NOMO-1 treated with DMSO at 0.1 percent for 48 hours (cell line): ENCODE measurements at regions not wholly inside any gene's neighbourhood (a gene's known extent, or its start where the extent isn't known, plus 50 kb on each side); places are given as distances from the start of the nearest gene placed in this dataset.

Experiments
- DNase-seq: peaks from one replicate; lab custom pipeline; 2025; ENCODE audit not compliant: unreplicated experiment; lab: John Stamatoyannopoulos, UW

- no peak for DNase-seq
These were observed 54.1 kb upstream of the PIK3C2G start for GRCh38 chr12:18207266-18207665.

DNA sequence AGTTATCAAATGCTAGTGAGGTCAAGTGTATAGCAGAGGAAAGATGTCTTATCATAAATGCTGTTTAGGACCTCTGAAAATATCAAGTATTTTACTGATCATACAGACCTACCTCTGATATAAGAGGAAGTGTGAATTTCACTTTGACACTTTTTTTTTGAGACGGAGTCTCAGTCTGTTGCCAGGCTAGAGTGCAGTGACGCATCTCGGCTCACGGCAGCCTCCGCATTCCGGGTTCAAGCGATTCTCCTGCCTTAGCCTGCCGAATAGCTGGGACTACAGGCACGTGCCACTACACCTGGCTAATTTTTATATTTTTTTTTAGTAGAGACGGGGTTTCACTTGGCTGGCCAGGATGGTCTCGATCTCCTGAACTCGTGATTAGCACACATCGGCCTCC lies 55.1 kb upstream of the PIK3C2G start:
- DNase-seq, result no peak

GRCh38 chr12:18204053-18204452 lies 57.3 kb upstream of the PIK3C2G start:
- DNase-seq, result no peak

- DNase-seq, result no peak
These were observed 69.2 kb upstream of the PIK3C2G start for GRCh38 chr12:18192119-18192518.

DNA sequence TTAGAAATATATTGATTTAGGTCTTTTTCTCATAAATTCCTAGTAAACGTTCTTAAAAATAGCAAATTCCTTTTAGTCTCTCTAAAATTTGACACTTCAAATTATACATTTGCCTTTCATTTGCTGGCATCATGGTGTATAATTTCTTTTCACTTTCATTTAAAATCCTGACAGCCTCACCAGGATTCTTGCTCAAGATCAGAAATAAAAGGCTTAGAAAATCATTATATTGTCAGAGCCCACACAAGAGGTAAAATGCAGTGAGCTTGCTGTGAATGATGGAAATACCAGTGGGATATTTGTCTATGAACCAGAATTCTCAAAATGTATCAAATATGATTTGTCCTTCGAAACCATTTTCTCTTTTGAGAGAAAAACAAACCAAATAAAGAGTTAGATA lies 78.2 kb upstream of the PIK3C2G start:
- no peak for DNase-seq

GRCh38 chr12:18171571-18171970 lies 81.6 kb upstream of the RERGL start:
- DNase-seq, result no peak

GRCh38 chr12:18168016-18168415 lies 78.0 kb upstream of the RERGL start:
- no peak for DNase-seq

DNA sequence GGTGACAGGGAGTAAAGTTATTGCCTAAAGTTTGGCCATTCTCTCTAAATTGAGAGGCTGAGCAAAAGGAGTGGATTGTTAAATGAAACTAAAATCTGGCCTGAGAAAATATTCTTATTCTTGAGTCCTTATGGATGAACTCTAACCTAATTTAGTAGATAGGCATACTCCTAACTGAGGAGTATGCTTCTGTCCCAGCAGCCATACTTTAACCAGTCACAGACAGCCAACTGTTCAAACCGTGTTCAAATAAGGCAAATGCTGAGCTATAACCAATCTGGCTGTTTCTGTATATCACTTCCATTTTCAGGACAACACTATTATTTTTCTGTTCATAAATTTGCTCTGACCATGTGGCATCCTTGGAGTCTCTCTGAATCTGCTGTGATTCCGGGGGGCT lies 75.9 kb upstream of the RERGL start:
- DNase-seq, result no peak

- peak; percentile 35 for DNase-seq
These were observed 75.5 kb upstream of the RERGL start for GRCh38 chr12:18165422-18165871.

DNA sequence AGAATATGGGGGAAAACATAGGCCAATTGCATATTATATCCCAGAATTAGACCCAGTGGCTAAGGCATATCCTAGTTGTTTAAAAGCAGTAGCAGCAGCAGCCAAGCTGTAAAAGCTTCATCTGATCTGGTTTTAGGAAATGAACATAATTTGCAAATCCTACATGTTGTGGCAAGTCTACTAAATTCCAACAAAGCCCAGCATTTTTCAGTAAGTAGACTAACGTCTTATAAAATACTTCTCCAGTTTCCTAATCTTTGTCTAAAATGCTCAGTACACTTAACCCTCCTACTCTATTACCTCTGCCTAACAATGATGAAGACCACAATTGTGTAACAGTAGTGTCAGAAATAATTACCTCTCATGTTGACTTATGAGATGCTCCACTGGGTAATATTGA lies 70.9 kb upstream of the RERGL start:
- DNase-seq, result no peak

DNA sequence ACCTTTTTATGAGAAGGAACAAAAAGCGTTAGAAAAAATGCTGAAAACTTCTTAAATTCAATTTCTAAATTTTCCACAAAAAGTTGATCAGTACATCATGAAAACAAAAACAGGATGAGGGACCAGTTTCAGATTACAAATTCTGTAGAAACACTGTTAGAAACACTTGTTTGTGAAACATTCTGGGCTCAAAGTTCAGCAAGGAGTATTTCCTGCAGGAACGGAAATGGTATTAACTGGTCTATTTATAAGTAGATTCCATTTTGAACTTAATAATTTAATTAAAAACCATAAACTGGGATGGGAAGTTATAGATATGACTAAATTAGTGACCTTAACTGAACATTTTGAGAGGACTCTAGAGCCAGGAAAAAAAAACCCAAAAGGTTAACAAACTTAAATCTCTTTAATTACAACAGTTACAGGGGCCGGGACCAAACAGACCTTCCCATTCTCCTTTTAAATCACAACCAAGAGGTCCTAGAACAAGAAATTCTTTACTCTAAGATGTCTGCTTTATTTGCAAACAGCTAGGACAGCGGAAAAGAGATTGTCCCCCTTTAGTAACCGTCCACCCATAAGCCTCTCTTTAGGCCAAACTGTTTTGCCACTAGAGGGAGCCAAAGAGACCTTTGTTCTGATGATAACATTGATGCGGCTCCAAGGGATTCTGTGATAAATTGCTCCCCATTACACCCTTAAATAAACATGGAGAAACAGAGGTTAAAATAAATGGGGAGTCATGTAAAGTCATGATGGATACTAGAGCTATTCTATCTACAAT lies 69.0 kb upstream of the RERGL start:
- DNase-seq, result no peak

DNA sequence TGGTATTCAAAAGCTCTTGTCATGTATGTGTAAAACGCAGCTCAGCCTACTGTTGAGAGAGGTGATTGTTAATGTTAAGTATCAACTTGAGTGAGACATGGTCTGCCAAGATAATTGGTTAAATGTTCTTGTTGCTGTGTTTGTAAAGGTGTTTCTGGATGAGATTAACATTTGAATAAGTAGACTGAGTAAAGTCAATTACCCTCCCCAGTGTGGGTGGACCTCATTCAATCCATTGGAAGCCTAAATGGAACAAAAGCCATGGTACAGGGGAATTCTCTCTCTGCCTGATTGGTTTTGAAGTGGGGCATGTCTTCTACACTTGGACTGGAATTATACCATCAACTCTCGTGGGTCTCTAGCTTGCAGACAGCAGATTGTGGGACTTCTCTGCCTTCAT lies 63.8 kb upstream of the RERGL start:
- no peak for DNase-seq

- DNase-seq, result no peak
These were observed 61.0 kb upstream of the RERGL start for GRCh38 chr12:18151036-18151435.

DNA sequence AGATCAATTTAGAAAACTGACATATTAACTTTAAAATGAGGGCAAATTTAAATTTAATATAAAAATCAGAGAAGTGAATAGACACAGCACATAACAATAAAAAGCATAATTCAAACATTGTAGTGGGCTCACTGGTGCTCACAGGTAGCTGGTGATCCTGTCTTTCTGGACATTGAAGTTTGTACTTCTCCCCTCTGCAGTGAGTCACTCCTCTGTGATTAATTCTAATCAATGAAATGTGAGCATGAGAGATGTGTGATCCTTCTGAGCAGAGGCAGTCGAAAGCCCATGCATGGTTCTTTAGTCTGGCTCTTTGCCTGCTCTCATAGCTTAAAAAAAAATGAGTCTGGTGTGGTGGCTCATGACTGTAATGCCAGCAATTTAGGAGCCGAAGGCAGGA lies 59.0 kb upstream of the RERGL start:
- DNase-seq, result no peak

GRCh38 chr12:18146363-18146762 lies 56.4 kb upstream of the RERGL start:
- DNase-seq, result peak; percentile 86

- DNase-seq, result peak; percentile 83
These were observed 55.9 kb upstream of the RERGL start for GRCh38 chr12:18145924-18146323.

GRCh38 chr12:18141048-18141982 lies 51.3 kb upstream of the RERGL start:
- DNase-seq, result no peak

- peak; percentile 51 for DNase-seq
These were observed 50.1 kb upstream of the RERGL start for GRCh38 chr12:18139989-18140596.
